HK-2 (cell line): ENCODE measurements at regions not wholly inside any gene's neighbourhood (a gene's known extent, or its start where the extent isn't known, plus 50 kb on each side); places are given as distances from the start of the nearest gene placed in this dataset.
"Not testable (repeated sequence)": the region's sequence is repeated elsewhere in the genome, so short reads cannot be mapped to it uniquely, and the experiment has no call there.

Experiments used
- DNase-seq: peaks from one replicate; pipeline ENCODE4 v3.0.0-alpha.2; 2018; ENCODE audit not compliant: unreplicated experiment

- DNase-seq: no peak
Measured at GRCh38 chr5:30380228-30380627, 813.3 kb upstream of the CDH6 start.

- no peak for DNase-seq
Measured at GRCh38 chr5:30376848-30377247, 816.6 kb upstream of the CDH6 start.

GRCh38 chr5:30368064-30368463 is 825.4 kb upstream of the CDH6 start:
- DNase-seq: no peak

- not testable (repeated sequence) for DNase-seq
Measured at GRCh38 chr5:30365031-30365430, 828.5 kb upstream of the CDH6 start.

GRCh38 chr5:30357371-30357770 is 836.1 kb upstream of the CDH6 start:
- no peak for DNase-seq

GRCh38 chr5:30355675-30356074 is 837.8 kb upstream of the CDH6 start:
- DNase-seq: no peak

- DNase-seq: no peak
Measured at GRCh38 chr5:30347858-30348257, 845.6 kb upstream of the CDH6 start.

- not testable (repeated sequence) for DNase-seq
Measured at GRCh38 chr5:30345539-30346345, 847.7 kb upstream of the CDH6 start.

GRCh38 chr5:30343707-30344106 is 849.8 kb upstream of the CDH6 start:
- DNase-seq: no peak

GRCh38 chr5:30341466-30341865 is 852.0 kb upstream of the CDH6 start:
- DNase-seq: no peak

GRCh38 chr5:30337084-30337573 is 856.4 kb upstream of the CDH6 start:
- no peak for DNase-seq

- no peak for DNase-seq
Measured at GRCh38 chr5:30331534-30331933, 862.0 kb upstream of the CDH6 start.

- DNase-seq: no peak
Measured at GRCh38 chr5:30325795-30326194, 867.7 kb upstream of the CDH6 start.

GRCh38 chr5:30324083-30324482 is 869.4 kb upstream of the CDH6 start:
- no peak for DNase-seq

GRCh38 chr5:30287890-30288289 is 905.6 kb upstream of the CDH6 start:
- no peak for DNase-seq

- peak; percentile 5 for DNase-seq
Measured at GRCh38 chr5:30279237-30279636, 914.2 kb upstream of the CDH6 start.

GRCh38 chr5:30267026-30267425 is 926.5 kb upstream of the CDH6 start:
- DNase-seq: no peak

- no peak for DNase-seq
Measured at GRCh38 chr5:30239331-30240022, 954.0 kb upstream of the CDH6 start.

GRCh38 chr5:30237189-30237588 is 956.3 kb upstream of the CDH6 start:
- no peak for DNase-seq

- DNase-seq: no peak
Measured at GRCh38 chr5:30209755-30210154, 983.7 kb upstream of the CDH6 start.

GRCh38 chr5:30197662-30198061 is 995.8 kb upstream of the CDH6 start:
- DNase-seq: no peak

- DNase-seq: no peak
Measured at GRCh38 chr5:30195036-30195435, 998.5 kb upstream of the CDH6 start.

- no peak for DNase-seq
Measured at GRCh38 chr5:30194595-30194994, 998.9 kb upstream of the CDH6 start.
